Transverse colon (tissue), 4 donors: ENCODE measurements at regions not wholly inside any gene's neighbourhood (a gene's known extent, or its start where the extent isn't known, plus 50 kb on each side); places are given as distances from the start of the nearest gene placed in this dataset.

ENCODE experiments used
- DNase-seq: peaks from one replicate; pipeline ENCODE4 v3.0.0-alpha.2; 2019
- H3K27ac ChIP-seq, 4 donors: fragments of 200-600 bp; sonication (generic); 2 replicates each; pipeline ENCODE4 v1.5.1; 2016 to 2018; ENCODE audit warnings: inconsistent platforms in 4 of 4
- H3K27me3 ChIP-seq: fragments of 200-600 bp; sonication (generic); 2 replicates; pipeline ENCODE4 v1.5.1; 2017; ENCODE audit warnings: inconsistent platforms
- H3K36me3 ChIP-seq, 4 donors: fragments of 200-600 bp; sonication (generic); 2 replicates each; pipeline ENCODE4 v1.5.1; 2017 to 2019; ENCODE audit warnings: inconsistent platforms in 4 of 4
- H3K4me1 ChIP-seq, 4 donors: fragments of 200-600 bp; sonication (generic); 2 replicates each; pipeline ENCODE4 v1.5.1; 2017 to 2020; ENCODE audit warnings: inconsistent platforms in 4 of 4
- H3K4me3 ChIP-seq, 4 donors: fragments of 200-600 bp; sonication (generic); 1 replicate in 1 of 4; 2 replicates in 3 of 4; pipeline versions ENCODE4 v1.5.1 to v1.6.1; 2017 to 2019; ENCODE audit warnings: inconsistent platforms in 4 of 4
- H3K9me3 ChIP-seq, 2 donors: fragments of 200-600 bp; sonication (generic); 2 replicates each; pipeline ENCODE4 v1.5.1; 2017 to 2019; ENCODE audit warnings: inconsistent platforms in 2 of 2
- CTCF ChIP-seq, 5 experiments: fragments of 200-600 bp in 3 of 5; fragments of 450-650 bp in 2 of 5; sonication (generic) in 3 of 5; IDR thresholded peaks; 1 replicate in 2 of 5; 2 replicates in 3 of 5; pipeline ENCODE4 v1.5.1; 2016 to 2017; ENCODE audit warnings: antibody characterized with exemption in 5 of 5, inconsistent platforms in 3 of 5, mild to moderate bottlenecking in 2 of 5, moderate library complexity in 1 of 5
- EP300 ChIP-seq: sonication (generic); formaldehyde crosslinking; IDR thresholded peaks from one replicate; pipeline ENCODE4 v1.6.1; 2017; ENCODE audit warnings: antibody characterized with exemption, low read depth
- POLR2A ChIP-seq: fragments of 450-650 bp; IDR thresholded peaks from one replicate; pipeline ENCODE4 v1.6.1; 2016; ENCODE audit warnings: antibody characterized with exemption, mild to moderate bottlenecking, moderate library complexity
- POLR2AphosphoS5 ChIP-seq, 3 donors: sonication (generic); formaldehyde crosslinking; IDR thresholded peaks; one replicate each; pipeline ENCODE4 v1.6.1; 2016; ENCODE audit warnings: antibody characterized with exemption in 3 of 3
- WGBS, 2 donors: methylation state at CpG; one replicate each; pipeline ENCODE4 v1.1.5; 2018; ENCODE audit warnings: low coverage in 1 of 2; 5-methylcytosine and 5-hydroxymethylcytosine counted together
- in situ Hi-C, 4 donors: fragments of 200-750 bp; cut with MboI; loops; one replicate each; pipeline versions ENCODE4 v1.15.0 to v1.15.1; 2017; ENCODE audit warnings: low sequenced_read_pairs in 3 of 4, low pct_ligation_motif_present in 1 of 4, low pct_unique_long_range_greater_than_20kb in 1 of 4
- intact Hi-C: fragments of 100-400 bp; cut with DNase I; formaldehyde crosslinking; loops from one replicate; pipeline ENCODE4 v1.15.1; 2023; ENCODE audit warnings: low total_unique reads

GRCh38 chr1:112317140-112317539 lies 78.9 kb upstream of the CTTNBP2NL start:
- TF ChIP-seq POLR2AphosphoS5 (IDR thresholded peaks at IDR 0.05), result peak in 2 of 3 donors; percentile 24 to 50
- no peak for TF ChIP-seq POLR2A
- H3K27me3 ChIP-seq, result no peaks in the 10 kb centered on the region
- intact Hi-C loops (no loop called here), in situ Hi-C loops (no loop called here)
- no peak for DNase-seq
- H3K36me3 ChIP-seq, result no peaks in the 10 kb centered on the region
- 20 to 39% methylated on average over 1 to 2 of the region's 2 CpGs for WGBS, 2 donors
- H3K4me3 ChIP-seq, result no peak overlapping the region
- H3K27ac ChIP-seq, result peak overlapping the region; percentile 47 to 67 (median 60)
- peaks cover 0 to 10% (median 4%) of the 10 kb centered on the region in 4 donors for H3K4me1 ChIP-seq
- H3K9me3 ChIP-seq, result no peaks in the 10 kb centered on the region

GRCh38 chr1:112317611-112318062 lies 78.4 kb upstream of the CTTNBP2NL start:
- H3K27me3 ChIP-seq, result no peaks in the 10 kb centered on the region
- intact Hi-C loops (no loop called here), in situ Hi-C loops (no loop called here)
- no peak for TF ChIP-seq CTCF (IDR thresholded peaks at IDR 0.05)
- TF ChIP-seq EP300, result no peak
- TF ChIP-seq POLR2AphosphoS5 (IDR thresholded peaks at IDR 0.05), result peak in 1 of 3 donors; percentile 1
- TF ChIP-seq POLR2A, result no peak
- 48 to 55% methylated on average over 6 of the region's 6 CpGs for WGBS, 2 donors
- no peak overlapping the region for H3K4me3 ChIP-seq
- H3K9me3 ChIP-seq, result no peaks in the 10 kb centered on the region
- no peak for DNase-seq
- peaks cover 0 to 10% (median 4%) of the 10 kb centered on the region in 4 donors for H3K4me1 ChIP-seq
- H3K27ac ChIP-seq, result peak overlapping the region; percentile 47 to 67 (median 60)
- H3K36me3 ChIP-seq, result no peaks in the 10 kb centered on the region

GRCh38 chr1:112318263-112318662 lies 77.8 kb upstream of the CTTNBP2NL start:
- Histone ChIP-seq H3K36me3 (no peaks in the 10 kb centered on the region), H3K9me3 (no peaks in the 10 kb centered on the region), H3K27me3 (no peaks in the 10 kb centered on the region), H3K27ac (peak overlapping the region; percentile 47 to 67 (median 60)), H3K4me3 (no peak overlapping the region), H3K4me1 (peaks cover 0 to 10% (median 4%) of the 10 kb centered on the region in 4 donors)
- intact Hi-C loops, result no loop called here
- in situ Hi-C loops, result no loop called here
- 89 to 100% methylated on average over 1 to 2 of the region's 2 CpGs for WGBS, 2 donors
- TF ChIP-seq POLR2AphosphoS5 (IDR thresholded peaks at IDR 0.05), result no peak
- DNase-seq, result no peak

- intact Hi-C loops, result no loop called here
- no peak for DNase-seq
- no peaks in the 10 kb centered on the region for H3K9me3 ChIP-seq
- H3K27ac ChIP-seq, result peak overlapping the region in 3 of 4 donors; percentile 54 to 67 (median 65)
- H3K4me1 ChIP-seq, result peaks cover 0 to 10% (median 4%) of the 10 kb centered on the region in 4 donors
- no peak overlapping the region for H3K4me3 ChIP-seq
- H3K36me3 ChIP-seq, result no peaks in the 10 kb centered on the region
- WGBS, 2 donors, result 55 to 56% methylated on average over 3 of the region's 3 CpGs
- H3K27me3 ChIP-seq, result no peaks in the 10 kb centered on the region
- in situ Hi-C loops, result no loop called here
- TF ChIP-seq POLR2A, result no peak
- TF ChIP-seq EP300, result no peak
- TF ChIP-seq CTCF (IDR thresholded peaks at IDR 0.05), result no peak
- no peak for TF ChIP-seq POLR2AphosphoS5 (IDR thresholded peaks at IDR 0.05)
Measured at GRCh38 chr1:112318698-112319370, 77.2 kb upstream of the CTTNBP2NL start.

GRCh38 chr1:112319371-112320040 lies 76.5 kb upstream of the CTTNBP2NL start:
- Histone ChIP-seq H3K36me3 (no peaks in the 10 kb centered on the region), H3K4me3 (no peak overlapping the region), H3K4me1 (peaks cover 0 to 10% (median 4%) of the 10 kb centered on the region in 4 donors), H3K27me3 (no peaks in the 10 kb centered on the region), H3K27ac (no peak overlapping the region), H3K9me3 (no peaks in the 10 kb centered on the region)
- 81 to 83% methylated on average over 6 of the region's 6 CpGs for WGBS, 2 donors
- in situ Hi-C loops (no loop called here), intact Hi-C loops (no loop called here)
- no peak for DNase-seq
- TF ChIP-seq EP300, result no peak
- no peak for TF ChIP-seq POLR2AphosphoS5 (IDR thresholded peaks at IDR 0.05)
